NCI-H2107 (cell line): ENCODE measurements at regions not wholly inside any gene's neighbourhood (a gene's known extent, or its start where the extent isn't known, plus 50 kb on each side); places are given as distances from the start of the nearest gene placed in this dataset.

Source experiments
- DNase-seq: peaks from one replicate; lab custom pipeline; 2025; lab: John Stamatoyannopoulos, UW

DNA sequence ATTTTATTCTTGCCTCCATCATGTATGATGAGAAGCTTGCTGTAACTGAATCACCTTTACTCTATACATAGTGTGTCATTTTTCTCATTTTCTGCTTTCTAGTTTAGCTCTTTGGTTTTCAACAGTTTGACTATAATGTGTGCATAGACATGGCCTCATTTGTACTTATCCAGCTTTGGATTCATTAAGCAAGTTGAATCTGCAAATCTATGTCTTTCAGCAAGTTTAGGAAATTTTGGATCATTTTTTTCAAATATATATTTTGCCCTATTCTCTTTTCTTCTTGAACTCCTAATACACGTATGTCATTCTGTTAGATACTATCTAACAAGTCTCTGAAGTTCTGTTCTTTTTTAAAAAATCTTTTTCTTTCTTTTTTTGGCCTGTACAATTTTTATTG, 57.8 kb downstream of the PRLHR start:
- DNase-seq, result no peak

GRCh38 chr10:118534136-118534535, 61.3 kb downstream of the PRLHR start:
- DNase-seq, result no peak

DNA sequence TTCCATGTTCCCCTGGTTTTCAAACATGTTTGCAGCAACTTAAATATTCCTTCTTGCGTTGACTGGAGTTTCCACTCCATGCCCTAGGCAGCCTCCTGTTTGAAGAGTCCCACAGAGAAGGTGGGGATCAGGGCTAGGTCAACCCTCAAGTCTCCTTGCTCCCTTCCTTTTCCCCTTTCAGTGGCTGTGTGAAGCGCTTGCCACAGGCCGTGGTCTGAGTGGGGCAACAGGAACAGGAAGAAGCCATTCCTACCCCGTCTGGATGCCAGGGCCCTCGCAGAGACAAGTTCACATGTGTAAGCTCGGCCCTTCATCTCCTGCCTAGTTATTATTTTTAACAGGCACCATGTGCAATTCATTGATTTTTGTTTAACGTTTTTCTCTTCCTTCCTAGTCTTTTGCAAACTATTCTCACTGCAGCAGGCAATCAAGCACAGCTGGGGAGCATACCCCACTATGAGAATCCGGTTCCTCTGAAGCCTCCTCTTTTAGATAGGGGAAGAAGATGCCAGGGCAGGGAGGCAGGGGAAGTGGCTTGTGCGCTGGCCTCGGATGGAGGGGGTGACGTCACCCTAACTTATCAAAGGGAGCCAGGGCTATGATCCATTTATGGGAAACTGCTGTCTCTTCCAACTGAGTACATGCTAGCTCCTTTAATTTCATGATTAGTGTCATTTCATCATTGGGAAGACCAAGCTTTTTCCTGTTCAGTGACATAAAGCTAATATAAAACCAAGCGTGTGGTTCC, 64.2 kb downstream of the PRLHR start:
- DNase-seq, result no peak

DNA sequence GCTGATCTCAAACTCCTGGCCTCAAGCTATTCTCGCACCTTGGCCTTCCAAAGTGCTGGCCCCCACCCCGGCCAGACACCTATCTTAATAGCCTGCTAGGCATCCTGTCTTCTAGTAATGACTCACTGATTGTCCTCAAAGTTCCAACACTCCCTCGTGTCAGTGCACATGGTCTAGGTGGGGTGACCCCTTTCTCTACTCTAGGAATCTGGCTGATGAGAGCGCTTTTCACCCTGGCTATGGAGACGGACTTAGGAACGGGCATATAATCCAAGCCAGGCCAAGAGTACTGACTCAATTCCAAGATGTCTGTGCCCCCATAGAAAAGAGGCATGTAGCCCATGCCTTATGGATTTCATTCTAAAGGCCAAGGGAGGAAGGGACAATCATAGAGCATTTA, 67.0 kb downstream of the PRLHR start:
- no peak for DNase-seq

GRCh38 chr10:118523775-118524174, 71.7 kb downstream of the PRLHR start:
- DNase-seq, result no peak

DNA sequence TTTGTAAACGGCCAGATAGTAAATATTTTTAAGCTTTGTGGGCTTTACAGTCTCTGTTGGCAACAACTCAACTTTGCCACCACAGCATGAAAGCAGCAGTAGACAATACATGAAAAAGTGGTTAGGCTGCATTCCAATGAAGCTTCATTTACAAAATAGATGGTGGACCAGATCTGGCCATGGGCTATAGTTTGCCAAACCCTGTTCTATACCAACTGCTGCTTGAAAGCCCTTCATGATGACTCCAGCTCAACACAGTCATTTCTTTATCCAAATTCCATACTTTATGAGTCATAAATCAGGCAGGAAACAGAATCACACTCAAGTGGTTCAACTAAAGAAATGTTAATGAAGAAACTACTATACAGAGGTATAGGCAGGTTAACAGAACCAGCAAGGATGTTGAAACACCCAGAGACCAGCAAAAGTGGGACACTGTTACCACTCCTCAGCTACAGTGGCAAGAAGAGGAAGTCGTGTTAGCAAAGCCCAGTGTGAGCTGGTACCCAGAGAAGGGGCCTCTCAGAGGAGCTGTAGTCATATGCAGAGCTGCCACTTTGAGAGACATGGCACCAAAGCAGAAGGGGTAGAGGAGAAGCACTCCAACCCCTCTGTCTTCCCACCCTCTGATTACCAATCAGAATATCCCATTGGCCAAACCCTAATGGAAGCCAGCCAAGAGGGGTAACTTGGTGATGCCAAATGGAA, 72.5 kb downstream of the PRLHR start:
- DNase-seq, result no peak

DNA sequence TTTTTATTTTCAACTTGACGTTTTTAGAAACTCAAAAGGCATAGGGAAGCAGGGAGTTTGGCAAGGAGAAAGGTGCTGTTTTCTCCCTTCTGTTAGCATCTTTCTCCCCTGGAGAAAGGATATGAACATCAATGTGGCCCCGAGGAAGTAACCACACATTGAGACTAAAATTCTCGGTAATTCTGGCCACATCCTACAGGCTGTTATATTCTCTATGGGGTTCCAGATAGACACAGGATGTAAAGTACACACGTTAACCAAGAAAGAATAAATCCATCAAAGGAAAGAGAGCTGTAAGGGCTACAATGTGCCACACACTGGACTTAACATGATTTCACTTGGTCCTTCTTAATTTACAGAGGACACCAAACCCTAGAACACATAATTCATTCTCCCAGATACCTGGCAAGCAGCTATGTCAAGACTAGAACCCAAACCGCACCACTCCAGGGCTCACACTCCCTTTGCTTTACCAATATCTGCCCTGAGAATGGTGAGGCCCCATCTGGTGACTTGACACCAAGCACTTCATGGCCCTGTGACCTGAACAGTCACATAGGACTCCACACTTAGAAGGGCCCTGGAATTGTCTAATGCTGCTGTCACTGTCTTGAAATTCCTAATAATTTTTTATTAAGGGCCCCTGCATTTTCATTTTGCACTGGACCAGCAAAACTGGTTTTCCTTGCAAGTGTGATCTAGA, 73.9 kb downstream of the PRLHR start:
- no peak for DNase-seq

GRCh38 chr10:118520116-118520742, 75.2 kb downstream of the PRLHR start:
- DNase-seq, result no peak

GRCh38 chr10:118518095-118518494, 77.4 kb downstream of the PRLHR start:
- no peak for DNase-seq

GRCh38 chr10:118516716-118517115, 78.7 kb downstream of the PRLHR start:
- no peak for DNase-seq

- DNase-seq, result no peak
Measured at GRCh38 chr10:118513174-118513573, 82.3 kb downstream of the PRLHR start.

GRCh38 chr10:118511711-118512110, 83.7 kb downstream of the PRLHR start:
- no peak for DNase-seq

- no peak for DNase-seq
Measured at GRCh38 chr10:118508863-118509262, 86.6 kb downstream of the PRLHR start.

GRCh38 chr10:118508355-118508754, 87.1 kb downstream of the PRLHR start:
- DNase-seq, result no peak

DNA sequence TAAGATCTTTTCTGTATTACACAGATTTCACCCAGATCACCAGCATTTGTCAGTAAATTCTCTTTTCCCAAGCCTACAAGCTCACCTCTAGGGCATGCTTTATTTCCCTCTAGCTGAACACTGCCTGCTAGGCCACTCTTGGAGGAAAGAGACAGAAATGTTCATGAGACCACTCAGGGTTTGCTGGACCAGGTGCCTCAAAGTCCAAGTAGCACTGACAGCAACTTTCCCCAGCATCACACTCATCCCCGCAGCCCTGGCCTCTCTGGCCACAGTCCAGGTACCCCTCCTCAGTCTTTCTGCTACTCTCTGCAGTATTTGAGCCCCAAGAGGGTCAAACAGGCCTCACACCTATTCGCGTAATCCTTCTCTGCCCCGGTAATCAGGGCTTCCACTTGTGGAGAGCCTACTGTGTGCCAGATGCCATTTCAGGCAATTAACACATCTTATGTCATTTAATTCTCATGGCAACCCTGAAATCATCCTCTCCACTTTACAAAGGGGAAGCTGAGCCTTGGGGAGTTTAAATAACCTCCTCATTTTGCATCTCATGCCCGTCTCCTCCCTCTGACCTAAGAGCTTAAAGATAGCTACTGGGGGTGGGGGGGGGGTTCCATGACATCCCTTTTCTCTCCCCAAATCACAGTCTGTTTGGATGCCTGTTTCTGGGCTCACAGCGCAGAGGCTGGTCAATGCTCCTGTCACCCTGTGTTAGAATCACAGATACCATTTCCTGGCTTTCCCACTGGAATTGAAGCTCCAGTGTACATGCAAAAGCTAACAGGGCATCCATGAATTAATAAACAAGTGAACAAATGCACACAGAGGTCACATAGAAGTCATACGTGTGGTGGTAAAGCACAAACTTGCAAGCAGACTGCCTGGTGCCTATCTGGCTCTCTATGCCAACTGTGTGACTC, 88.5 kb downstream of the PRLHR start:
- DNase-seq, result no peak

DNA sequence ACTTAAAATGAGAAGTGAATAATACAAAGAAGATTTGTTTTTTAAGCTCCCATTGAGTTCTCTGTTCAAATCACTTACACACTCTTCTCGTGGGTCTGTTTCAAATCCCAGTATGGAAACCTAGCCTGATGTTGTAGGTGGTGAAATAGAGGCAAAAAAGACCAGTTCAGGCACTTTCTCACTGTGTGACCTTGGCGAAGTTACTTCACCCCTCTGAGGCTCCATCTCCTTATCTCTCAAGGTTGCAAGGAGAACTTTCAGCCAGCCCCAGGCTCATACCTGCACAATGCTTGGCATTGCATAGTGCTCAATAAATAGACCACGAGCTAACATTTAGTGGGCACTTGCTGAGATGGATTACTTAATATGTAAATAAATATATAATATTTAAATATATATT, 90.1 kb downstream of the PRLHR start:
- DNase-seq, result no peak

DNA sequence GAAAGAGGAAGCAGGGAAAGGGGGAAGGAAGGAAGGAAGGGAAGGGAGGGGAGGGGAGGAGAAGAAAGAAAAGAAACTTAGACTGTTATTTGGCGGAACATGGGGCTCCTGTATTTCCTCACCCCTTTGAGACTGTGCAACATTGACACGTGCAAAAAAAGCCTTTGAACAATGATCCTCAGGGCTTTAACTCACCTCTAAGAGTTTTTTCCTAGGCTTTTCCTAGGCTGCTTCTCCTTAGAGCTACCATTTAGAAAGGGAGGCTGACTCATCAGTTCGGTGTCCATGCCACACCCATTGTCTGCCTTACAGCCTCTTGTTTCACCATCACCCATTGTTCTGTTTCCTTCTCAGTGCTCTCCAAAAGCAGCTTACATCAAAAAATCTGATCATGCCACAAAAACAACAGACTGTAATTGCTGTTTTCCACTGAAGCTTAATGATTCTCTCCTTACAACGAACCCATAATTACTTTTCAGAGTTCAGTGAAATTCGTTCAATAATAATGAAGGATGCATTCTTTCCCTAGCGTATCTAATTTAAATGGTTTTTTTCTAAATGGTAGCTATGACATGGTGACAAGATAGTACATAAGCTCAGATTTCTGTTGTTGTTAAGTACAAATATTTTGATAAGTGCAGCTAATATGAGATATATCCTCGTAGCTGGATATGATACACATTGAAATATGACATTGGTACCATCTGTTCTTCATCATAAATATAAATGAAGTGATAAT, 90.8 kb downstream of the PRLHR start:
- DNase-seq, result no peak

GRCh38 chr10:118504044-118504443, 91.4 kb downstream of the PRLHR start:
- no peak for DNase-seq

DNA sequence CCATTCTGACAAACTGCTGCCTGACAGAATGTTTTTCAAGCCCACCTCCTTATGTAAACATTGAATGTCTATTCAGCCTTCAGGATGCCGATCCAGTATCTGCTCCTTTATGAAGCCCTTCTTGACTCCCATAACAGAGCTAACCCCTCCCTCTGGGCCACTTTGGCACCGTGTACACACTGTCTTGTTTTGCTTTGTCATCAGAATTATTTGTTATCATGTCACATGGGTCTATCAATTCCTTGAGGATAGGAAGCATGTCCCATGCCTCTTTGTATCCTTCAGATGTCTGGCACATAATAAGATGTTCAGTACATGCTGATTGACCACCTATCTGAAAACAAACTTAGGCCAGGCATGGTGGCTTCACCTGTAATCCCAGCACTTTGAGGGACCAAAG, 92.3 kb downstream of the PRLHR start:
- no peak for DNase-seq

GRCh38 chr10:118501637-118502440, 93.6 kb downstream of the PRLHR start:
- no peak for DNase-seq
